NCI-H1417 treated with DMSO at 0.1 percent for 48 hours (cell line): ENCODE measurements at regions not wholly inside any gene's neighbourhood (a gene's known extent, or its start where the extent isn't known, plus 50 kb on each side); places are given as distances from the start of the nearest gene placed in this dataset.
A peak's percentile ranks its signal among the peaks of the same experiment; 100 is the strongest.
"Not testable (repeated sequence)": the region's sequence is repeated elsewhere in the genome, so short reads cannot be mapped to it uniquely, and the experiment has no call there.

Source experiments
- DNase-seq: peaks from one replicate; lab custom pipeline; 2025; lab: John Stamatoyannopoulos, UW

DNA sequence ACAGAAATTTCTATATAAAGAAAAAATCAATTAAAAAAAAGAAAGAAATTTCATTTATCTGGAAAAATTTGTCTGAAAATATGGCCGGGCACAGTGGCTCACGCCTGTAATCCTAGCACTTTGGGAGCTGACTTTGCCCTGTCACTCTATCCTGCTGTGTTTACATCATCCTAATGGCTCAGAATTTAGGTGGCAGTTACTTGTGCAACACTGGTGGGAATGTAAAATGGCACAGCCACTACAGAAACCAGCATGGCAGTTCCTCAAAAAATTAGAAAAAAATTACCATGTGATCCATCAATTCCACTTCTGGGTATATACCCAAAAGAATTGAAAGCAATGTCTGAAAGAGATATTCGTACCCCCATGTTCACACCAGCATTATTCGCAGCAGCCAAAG, 405.2 kb upstream of the AUTS2 start:
- DNase-seq: no peak

DNA sequence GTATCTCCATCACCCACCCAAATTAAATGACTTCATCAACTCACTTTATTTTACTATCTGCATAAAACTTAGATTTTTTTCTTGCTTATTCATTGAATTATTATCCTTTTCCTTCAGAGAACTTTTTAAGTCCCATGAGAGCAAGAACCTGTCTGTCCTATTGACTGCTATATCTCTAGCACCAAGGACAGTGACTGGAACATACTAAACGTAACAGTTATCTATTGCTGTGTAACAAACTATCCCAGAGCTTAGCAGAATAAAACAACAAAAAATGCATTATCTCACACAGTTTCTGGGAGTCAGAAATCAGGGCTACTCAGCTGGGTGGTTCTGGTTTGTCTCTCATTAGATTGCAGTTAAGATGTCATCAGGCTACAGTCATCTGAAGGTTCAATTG, 401.7 kb upstream of the AUTS2 start:
- DNase-seq: no peak

GRCh38 chr7:69198250-69198649, 400.0 kb upstream of the AUTS2 start:
- DNase-seq: no peak

- no peak for DNase-seq
Measured at GRCh38 chr7:69199041-69199440, 399.2 kb upstream of the AUTS2 start.

- DNase-seq: no peak
Measured at GRCh38 chr7:69199661-69200060, 398.6 kb upstream of the AUTS2 start.

DNA sequence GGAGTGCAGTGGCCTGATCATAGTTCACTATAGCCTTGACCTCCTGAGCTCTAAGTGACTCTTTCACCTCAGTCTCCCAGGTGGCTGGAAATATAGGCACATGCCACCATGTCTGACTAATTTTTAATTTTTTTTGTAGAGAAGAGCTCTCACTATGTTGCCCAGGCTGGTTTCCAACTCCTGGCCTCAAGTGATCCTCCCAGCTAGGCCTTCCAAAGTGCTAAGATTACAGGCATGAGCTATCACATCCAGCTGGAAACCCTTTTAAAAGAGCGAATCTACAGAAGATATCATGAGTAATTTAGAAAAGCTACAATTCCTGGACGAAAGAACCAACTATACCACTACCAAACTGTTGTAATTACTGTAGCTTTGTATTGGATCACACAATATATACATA, 394.4 kb upstream of the AUTS2 start:
- no peak for DNase-seq

DNA sequence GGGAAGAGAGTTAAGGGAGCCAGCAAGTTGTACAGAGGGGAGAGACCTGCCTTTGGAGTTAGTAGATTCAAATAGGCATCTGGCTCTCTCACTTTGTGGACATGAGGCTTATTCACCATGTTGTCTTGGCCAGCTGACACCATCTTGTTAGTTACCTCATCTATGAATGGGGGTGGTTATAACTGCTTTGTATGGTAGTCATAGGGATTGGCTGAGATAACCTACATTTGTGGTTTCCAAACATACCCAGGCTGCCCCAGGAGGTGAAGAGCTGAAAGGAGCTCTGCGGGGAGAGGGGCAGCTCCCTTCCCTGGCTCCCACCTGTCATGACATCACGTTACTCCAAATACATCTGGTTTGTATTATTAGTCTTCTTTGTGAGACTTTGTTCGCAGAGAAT, 393.3 kb upstream of the AUTS2 start:
- no peak for DNase-seq

DNA sequence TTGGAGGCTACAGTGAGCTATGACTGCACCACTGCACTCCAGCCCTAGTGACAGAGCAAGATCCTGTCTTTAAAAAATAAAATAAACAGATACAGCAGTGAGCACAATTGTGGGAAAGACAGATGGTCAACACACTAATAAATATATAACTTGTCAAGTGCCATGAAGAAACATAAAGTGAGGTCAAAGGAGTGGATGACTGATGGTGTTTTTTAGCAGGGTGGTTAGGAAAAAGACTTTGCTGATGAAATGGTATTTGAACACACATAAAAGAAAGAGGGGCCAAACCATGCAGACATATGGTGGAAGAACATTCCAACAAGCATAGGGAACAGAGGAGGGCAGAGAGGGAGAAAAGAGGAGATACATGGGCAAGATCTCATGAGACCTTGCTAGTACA, 392.7 kb upstream of the AUTS2 start:
- no peak for DNase-seq

- DNase-seq: no peak
Measured at GRCh38 chr7:69208276-69208675, 390.0 kb upstream of the AUTS2 start.

DNA sequence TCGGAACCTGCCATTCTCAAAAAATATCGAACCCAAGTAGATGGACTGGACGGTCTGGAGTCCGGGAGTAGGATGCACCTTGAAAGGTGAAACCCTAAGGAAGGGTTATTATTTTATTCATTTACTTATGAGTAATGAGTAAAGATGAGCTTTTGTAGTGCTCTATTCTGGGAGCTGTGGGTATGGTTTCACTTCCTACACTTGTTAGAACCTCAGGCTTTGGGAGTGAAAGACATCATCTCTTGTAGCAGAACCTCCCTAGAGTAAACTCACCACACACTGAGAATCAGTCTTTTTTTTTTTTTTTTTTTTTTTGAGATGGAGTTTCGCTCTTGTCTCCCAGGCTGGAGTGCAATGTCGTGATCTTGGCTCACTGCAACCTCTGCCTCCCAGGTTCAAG, 389.4 kb upstream of the AUTS2 start:
- DNase-seq: no peak

DNA sequence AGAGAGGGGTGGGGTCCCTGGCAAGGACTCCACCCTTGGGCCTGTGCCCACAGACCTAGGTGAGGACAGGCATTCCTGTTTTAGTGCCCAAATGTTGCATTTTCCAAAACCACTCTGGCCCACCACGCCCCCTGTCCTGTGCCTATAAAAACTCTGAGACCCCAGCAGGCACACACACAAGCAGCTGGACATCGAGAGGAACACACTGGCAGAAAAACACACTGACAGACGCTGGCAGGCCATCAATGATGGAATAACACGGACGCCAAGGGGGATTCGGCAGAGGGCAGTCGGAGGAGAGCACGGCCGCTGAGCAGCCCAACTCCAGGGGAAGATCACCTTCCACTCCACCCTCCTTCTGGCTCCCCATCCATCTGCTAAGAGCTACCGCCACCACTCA, 386.9 kb upstream of the AUTS2 start:
- DNase-seq: no peak

GRCh38 chr7:69211739-69212138, 386.5 kb upstream of the AUTS2 start:
- DNase-seq: no peak

- DNase-seq: peak; percentile 56
Measured at GRCh38 chr7:69213878-69214277, 384.4 kb upstream of the AUTS2 start.

GRCh38 chr7:69215516-69215915, 382.8 kb upstream of the AUTS2 start:
- DNase-seq: not testable (repeated sequence)

- DNase-seq: no peak
Measured at GRCh38 chr7:69217516-69218350, 380.5 kb upstream of the AUTS2 start.

- DNase-seq: no peak
Measured at GRCh38 chr7:69218576-69218975, 379.7 kb upstream of the AUTS2 start.

- DNase-seq: no peak
Measured at GRCh38 chr7:69219381-69219780, 378.9 kb upstream of the AUTS2 start.

DNA sequence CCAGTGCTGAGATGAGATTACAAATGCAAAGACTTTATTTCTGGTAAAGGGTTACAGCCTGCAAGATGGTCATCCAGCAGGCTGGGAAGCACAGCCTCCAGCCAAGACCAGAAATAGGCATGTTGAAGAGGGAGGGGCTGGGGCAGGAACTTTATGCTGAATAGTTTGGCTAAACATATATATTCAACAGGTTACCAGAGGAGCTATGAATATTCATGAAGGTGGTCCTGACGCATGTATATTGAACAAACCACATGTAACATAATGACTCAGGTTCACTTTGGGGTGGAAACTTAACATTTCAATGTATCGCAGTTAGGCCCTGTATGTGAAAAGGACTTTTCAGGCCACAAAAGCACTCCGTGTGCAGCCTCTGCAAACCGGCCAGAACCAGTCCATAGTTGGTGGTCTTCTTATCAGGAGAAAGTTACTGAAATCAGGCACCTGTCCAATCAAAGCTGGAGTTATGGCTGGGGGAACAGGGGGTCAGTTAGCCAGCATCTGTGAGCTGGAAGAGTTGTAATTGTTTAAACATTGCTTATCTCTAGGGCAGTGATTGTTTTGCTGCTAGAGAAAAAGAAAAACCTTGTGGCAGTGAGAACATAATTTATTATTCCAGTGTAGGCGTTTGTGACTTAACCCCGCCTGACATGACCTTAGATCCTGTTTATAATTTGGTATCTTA, 372.9 kb upstream of the AUTS2 start:
- no peak for DNase-seq

GRCh38 chr7:69228212-69228811, 370.0 kb upstream of the AUTS2 start:
- DNase-seq: no peak

- peak; percentile 99 for DNase-seq
Measured at GRCh38 chr7:69232445-69233376, 365.6 kb upstream of the AUTS2 start.

GRCh38 chr7:69237541-69237940, 360.7 kb upstream of the AUTS2 start:
- DNase-seq: no peak

- DNase-seq: no peak
Measured at GRCh38 chr7:69243016-69243415, 355.3 kb upstream of the AUTS2 start.
